AML-193 (cell line): ENCODE measurements at regions not wholly inside any gene's neighbourhood (a gene's known extent, or its start where the extent isn't known, plus 50 kb on each side); places are given as distances from the start of the nearest gene placed in this dataset.
"Not testable (repeated sequence)": the region's sequence is repeated elsewhere in the genome, so short reads cannot be mapped to it uniquely, and the experiment has no call there.

Experiments used
- DNase-seq, 2 experiments: peaks; one replicate each; lab custom pipeline; 2025; lab: John Stamatoyannopoulos, UW

DNA sequence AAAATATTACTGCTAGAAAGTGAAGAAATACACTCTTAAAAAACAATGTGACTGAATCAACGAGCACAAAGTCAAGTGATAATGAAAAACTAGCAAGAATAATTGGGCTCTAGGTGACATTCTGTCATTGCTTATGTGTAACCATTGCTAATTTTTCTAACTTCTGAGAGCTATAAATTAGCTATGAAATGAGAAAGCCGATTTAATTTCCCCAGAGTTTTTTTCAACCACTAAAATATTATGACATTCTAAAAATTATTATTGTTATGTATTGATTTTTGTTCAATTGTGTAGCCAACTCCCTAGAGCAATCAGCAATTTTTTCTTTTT, 458.6 kb upstream of the ATXN8OS start:
- no peak for DNase-seq

DNA sequence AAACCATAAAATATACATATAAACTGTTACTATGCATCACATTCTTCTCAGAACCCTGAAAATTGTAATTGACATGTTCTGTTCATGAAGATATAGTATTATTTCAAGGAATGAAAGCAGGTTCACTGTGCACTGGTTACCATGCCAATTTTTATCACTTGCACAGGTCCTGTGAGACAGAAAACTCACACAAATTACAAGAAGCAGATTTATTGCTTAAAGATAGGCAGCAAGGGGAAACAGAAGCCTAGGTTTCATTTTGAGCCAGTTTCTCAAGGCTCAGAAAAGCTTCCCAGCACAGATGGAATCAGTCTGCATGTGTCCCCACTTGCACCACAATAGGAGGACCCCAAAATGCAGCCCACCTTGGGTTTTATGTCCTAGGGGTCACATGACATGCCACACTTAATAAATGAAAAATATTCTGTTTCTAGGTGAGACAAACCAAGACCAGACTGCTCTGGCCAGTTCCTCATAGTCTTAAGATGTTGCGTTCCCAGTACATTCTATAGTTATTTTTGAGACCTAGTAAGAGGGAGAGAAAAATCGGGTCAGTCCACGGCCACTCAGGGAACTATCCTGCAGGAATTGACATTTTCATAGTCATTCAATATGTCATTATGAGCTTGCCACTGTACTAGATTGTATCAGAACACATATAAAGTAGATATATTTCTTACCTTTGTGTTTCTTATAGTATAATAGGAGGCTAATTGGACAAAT, 459.1 kb upstream of the ATXN8OS start:
- no peak for DNase-seq

DNA sequence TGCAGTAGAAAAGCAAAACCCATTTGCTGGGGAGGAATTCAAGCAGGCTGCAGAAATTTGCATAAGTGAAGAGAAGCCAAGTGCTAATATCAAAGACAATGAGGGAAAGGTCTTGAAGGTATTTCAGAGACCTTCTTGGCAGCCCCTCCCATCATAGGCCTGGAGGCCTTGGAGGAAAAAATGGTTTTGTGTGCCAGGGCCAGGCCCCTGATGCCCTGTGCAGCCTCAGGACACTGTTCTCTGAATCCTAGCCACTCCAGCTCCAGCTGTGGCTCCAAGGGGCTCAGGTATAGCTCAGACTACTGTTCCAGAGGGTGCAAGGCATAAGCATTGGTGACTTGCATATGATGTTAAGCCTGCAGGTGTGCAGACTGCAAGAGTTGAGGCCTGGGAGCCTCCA, 463.2 kb upstream of the ATXN8OS start:
- no peak for DNase-seq

DNA sequence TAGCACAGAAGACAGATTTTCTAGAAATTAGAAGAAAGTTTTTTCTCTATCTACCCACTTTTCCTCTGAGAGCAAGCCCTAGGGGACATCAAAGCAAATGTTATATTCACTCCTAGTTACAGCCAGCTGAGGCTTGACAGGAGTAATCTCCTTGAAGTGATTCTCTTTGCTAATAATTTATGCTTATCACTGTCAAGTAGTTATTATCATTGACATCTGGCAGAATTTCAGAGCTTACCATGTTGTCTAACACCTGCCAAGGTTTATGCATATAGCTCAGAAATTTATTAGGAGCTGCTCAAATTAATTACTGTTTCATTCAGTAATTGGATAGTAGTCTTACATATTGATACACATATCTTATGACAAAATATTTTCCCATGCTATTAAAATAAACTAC, 465.9 kb upstream of the ATXN8OS start:
- DNase-seq = no peak

DNA sequence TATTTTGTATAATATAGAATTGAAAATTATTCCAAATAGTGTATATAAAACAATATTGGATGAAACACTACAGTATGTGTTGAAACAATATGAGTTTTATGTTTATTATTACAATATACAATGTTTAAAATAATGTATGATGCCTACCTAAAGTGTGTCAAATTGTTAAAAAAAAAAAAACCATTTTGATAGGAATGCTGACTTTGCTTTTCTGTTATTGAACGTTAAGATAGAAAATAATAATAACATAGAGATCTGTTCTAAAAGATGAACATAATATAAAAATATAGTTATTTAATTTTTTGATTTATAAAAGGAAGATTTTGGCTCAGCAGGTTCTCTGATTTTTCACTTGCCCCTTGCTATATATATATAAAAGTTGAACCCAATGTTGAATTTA, 474.6 kb upstream of the ATXN8OS start:
- DNase-seq = no peak

DNA sequence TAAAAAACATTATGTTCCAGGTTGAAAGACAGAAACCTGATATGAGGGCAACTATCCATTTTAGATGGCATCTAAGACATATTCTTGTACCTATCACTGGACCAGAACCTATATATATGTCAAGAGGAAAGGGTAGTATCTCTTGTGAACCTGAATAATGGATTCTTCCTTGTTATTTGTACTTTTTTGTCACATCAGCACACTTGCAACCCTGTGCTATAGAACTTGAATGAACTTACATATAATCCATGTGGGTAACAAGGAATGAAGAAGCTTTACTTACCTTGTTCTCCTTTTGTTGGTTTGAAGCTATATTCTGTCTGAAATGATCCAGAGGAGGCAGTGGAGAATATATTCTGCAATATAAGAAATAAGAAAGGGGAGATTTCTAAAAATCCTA, 483.7 kb upstream of the ATXN8OS start:
- DNase-seq = no peak

DNA sequence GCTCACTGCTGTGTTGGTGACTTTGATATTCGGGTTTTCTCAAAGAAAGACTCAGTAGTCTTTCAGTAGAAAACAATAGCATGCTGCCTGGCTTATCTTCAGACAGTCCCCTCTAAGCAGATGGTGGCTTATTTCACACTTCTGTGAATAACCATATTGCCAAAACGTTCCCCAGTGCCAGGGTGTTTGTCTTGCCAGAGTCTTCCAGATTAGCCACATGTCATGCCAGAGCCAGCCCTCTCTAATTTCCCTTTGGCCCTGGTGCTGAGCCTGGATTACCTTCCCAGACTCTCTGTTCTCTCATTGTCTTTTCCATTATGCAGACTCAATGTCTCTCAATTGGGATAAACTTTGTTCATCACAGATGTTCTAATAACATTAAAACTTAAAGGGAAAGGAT, 488.0 kb upstream of the ATXN8OS start:
- no peak for DNase-seq

DNA sequence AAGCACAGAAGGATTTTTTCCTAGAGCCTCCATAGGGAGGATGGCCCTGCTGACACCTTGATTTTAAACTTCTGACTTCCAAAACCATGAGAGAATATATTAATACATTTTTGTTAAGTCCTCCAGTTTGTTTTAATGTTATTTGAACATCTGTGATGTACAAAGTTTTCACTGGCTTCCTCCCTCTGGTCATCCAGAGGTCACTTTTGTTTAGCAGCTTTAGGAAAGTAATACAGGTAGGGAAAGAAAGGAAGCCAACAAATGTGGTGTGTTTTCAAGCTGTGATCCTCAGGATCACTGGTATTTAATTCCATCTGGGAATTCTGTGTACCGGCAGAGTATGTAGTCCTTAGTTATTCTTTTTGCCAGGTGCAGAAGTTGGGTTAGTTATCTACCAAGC, 488.8 kb upstream of the ATXN8OS start:
- no peak for DNase-seq

DNA sequence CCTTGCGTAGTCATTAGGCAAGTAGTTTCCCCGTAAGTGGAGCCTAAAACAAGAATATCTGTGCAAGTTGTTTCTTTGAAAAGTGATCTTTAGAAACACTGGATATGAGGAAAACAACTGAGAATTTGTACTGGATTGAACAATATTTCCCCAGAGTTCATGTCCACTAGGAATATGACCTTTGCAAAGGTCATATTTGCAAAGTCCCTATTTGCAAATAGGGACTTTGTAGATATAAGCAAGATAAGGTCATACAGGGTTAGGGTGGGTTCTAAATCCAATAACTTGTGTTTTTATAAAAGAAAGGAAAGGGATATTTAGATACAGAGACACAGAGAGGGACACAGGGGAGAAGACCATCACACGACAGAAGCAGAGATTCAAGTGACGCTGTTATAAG, 489.2 kb upstream of the ATXN8OS start:
- DNase-seq = no peak

DNA sequence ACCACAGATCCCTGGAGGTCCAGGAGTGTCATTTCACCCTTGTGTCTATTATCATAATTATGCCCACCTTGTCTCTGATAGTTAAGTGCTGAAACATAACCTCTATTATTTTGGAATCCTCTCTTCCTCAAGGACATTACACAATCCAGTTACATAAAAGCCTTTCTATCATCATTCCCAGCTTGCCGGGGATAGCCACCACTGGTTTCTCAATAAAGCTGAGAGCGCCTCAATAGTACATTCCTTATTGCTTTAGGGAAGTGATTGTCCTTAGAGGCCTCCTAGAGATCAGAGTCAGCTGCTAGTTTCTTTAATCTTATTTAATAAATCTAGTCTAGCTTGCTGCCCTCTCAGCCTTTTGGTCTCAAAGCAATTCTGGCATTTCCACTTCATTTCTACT, 490.0 kb upstream of the ATXN8OS start:
- DNase-seq = no peak

DNA sequence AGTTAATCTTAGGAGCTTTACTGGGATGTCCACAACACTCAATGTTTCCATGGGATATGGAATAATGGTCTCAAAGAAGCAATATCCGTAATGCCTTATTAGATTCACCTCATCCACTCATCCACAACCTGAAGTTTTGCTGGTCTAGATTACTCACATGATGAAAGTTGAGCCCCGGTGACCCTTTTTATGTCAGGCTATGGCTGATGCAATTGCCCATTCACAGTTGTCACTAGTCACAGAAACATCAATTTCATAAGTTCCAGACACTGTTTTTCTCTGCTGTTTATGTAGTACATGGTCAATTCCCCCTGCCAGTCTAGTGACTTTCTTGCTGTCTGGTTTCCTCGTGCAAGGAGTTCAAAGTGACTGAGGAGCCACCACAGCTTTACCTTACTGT, 491.2 kb upstream of the ATXN8OS start:
- DNase-seq = no peak

DNA sequence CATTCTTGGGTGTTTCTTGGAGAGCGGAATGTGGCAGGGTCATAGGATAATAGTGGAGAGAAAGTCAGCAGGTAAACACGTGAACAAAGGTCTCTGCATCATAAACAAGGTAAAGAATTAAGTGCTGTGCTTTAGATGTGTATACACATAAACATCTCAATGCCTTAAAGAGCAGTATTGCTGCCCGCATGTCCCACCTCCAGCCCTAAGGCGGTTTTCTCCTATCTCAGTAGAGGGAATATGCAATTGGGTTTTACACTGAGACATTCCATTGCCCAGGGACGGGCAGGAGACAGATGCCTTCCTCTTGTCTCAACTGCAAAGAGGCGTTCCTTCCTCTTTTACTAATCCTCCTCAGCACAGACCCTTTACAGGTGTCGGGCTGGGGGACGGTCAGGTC, 492.6 kb upstream of the ATXN8OS start:
- DNase-seq = not testable (repeated sequence)

DNA sequence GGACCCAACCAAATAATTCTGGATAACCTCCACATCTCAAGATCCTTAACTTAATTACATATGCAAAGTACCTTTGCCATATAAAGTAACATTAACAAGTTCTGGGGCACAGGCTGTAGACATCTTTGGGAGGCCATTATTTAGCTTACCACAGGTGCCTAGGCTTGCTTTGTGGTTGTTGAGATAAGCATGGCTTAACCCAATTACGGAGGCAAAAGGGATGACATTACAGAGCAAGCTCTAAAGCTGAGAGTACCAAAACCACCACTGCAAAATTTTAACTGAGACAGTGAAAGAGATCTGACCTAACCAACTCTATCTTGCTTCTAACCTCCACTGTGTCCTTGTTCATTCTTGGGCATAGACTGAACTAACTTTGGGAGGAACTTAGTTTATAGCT, 502.9 kb upstream of the ATXN8OS start:
- DNase-seq = no peak

DNA sequence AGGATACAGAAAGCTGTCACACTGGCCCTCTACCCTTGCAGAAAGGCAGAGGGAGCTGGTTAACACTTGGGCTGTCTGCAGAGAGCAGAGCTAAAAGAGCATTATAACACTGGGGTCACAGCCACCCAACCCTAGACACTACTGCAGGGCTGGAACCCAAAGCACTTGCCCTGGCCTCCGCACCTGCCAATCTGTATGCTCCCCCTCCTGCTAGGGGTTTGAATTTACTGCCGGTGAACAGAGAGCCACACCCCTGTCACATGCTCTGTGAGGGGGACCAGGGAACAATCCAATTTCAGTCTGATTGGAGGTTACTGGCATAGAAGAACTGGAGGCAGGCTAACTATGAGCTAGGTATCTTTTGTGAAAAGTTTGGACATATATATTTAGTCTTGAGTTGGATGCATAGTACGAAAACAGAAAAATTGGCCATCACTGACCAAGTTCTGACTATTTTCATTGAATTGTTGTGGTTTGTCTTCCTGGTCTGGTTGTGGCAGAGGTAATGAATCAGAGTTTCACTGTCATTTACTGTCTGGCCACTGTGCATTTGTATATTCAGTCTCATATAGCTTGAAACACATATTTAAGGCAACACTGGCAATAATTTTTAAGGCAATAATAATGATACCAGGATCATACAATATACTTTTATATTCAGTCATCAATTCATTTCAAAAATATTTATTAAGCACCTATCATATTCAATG, 504.3 kb upstream of the ATXN8OS start:
- no peak for DNase-seq

DNA sequence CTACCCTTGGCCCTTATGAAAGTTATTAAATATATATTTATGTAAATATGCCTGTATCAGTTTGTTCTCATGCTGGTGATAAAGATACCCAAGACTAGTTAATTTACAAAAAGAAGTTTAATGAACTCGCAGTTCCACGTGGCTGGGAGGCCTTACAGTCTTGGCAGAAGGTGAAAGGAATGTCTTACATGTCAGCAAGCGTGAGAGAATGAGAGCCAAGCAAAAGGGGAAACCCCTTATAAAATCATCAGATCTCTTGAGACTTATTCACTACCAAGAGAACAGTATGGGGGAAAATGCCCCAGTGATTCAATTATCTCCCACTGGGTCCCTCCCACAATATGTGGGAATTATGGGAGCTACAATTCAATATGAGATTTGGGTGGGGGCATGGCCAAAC, 506.0 kb upstream of the ATXN8OS start:
- no peak for DNase-seq

DNA sequence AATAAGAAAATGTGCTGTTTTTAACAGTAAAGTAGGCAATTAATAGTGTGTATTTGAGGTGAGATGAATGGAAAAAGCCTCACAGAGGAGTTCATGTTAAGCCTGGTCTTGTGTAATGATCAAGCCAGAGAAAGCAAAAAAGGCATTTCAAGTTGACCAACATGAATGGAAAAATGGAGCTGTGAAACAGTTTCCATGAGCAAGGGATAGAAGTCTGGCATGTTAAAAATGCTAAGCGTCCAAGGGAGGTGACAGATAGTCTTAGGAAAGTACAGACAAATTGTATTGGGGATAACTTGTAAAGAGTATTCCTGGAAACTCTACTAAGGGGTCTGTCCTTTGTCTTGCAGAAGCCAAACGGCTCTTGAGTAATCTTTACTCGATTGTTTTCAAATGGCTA, 506.8 kb upstream of the ATXN8OS start:
- no peak for DNase-seq

DNA sequence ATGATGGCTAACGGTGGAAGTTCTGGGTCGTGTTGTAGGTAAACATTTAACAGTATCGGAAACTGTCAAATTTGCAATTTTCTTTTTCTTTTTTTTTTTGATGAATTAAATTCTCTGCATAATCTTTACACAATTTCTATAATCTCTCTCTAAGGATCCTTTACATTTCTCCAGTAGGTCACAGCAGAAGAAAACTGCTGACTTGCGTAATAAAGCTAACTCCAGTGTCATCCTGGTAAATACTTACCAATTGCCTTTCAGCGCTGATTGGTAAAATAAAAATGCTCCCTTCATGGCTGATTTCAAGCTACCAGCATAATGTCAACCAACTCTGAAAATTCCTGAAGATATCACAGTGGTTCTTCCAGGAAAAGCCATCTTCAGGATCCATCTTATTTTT, 510.5 kb upstream of the ATXN8OS start:
- no peak for DNase-seq

DNA sequence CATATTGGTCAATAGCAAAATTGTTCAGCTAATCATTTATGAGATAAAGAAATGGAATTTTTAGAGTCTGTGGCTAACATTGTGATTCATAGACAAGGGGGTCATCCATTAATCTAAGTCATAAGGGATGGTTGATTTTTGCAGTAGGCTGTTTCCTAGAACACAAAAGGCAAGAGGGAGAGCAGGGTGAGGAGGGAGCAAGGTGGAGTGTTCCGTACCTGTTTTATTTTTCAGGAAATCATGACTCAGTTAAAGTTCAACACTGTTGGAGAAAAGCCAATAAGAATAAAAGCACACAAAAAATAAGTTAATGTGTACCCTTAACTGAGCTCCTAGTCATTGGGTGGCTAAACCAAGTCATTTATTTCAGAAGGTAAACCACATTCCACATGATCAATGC, 512.4 kb upstream of the ATXN8OS start:
- DNase-seq = no peak

DNA sequence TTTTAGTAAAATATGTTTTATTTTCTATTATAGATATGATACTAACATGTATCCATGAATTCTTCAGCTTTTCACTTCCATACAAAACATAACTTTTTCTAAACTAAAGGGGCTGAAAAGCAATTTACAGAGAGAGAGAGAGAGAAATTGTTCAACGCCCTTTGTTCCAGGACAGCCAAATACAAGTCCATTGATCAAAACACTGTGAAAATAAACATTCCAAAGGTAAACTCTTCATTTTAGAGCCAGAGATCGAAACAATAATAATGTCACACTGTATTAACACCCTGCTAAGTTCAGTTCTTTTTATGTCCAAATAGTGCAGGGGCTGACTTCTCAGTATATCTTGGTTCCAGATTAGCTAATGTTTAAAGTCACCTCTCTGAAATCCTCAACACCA, 516.2 kb upstream of the ATXN8OS start:
- no peak for DNase-seq

DNA sequence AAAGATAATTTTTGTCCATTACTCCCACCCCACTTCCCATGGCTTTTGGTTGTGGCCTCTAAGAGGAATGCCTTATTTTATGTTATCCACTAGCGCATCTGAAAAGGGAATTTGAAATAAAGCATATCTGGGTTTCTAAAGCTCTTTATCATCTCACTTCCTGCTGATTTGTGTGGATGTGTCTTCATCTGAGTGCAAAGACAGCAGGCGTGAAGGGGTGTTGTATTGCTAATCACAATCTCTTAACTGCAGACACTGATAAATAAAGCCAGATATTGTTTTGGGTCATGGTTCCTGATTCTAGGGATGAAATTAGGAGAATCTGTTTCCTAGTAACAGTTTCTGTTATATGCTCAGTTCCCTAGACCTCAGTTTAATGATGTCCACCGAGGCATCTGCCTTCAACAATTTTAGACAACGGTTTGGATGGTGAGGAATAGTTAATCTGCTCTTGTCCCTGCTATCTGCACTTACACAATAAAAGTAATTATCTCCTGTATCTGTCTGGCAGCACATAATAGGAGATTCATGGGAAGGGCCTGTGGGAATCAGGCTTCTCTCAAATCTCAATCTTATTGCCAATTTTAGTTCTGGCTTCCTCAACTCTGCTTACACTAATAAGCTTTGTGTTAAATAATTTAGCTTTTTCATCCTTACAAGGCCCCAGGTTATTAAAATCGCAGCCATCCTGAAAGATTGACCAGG, 517.9 kb upstream of the ATXN8OS start:
- no peak for DNase-seq

DNA sequence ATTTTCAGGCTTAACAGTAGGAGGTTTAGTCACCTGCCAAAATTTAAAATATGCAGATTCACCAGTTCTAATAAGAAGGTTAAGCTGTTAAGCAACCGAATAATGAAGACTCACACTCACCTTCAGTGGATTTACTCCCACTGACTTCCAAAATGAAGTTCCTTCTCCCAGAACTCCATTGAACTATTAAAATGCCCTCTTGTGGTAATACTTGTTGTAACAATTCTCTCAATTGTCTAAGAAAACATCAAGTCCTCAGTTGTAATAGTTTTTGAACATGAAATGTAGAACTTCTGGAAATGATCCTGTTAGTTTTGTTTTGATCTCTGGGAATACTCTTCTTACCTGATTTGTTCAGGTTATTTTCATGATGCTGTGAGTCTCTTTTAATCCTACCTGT, 522.0 kb upstream of the ATXN8OS start:
- DNase-seq = peak in 1 of 2 experiments; percentile 7

DNA sequence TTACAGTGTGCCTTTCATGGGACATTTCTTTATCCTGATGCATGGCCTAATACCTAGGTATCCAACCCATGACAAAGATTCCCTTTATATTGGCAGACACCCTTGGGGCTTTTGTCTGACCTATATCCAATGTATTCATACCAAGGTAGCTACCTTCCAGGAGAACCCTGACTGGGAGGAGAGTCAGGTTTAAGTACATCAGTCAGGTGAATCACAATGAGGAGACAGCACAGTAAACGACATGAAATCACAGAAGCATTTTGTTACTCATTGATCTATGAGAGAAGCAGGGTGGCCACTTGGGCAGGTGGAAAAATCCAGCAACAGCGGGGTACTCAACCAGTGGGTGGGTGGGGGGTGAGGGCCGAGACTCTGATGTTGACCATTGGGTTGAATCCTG, 527.4 kb upstream of the ATXN8OS start:
- DNase-seq = no peak

DNA sequence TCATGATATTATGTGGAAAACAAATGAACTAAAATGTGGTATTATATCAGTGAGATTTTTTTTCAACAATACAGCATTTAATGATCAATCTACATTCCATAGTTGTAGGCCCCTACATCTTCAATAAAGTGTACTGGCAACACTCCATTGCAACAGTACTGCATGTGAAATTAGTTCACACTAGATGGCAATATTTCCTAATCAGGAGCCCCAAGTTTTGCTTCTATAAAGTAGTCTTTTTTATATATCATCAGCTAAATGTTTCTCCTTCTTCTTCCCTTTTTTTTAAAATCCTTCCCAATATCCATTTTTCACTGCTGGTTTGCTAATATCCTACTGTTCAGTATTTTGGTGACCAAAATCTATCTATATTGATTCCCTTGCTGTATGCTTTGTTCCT, 528.3 kb upstream of the ATXN8OS start:
- peak; percentile 11 to 16 for DNase-seq
